HG02852 (cell line): ENCODE measurements at regions not wholly inside any gene's neighbourhood (a gene's known extent, or its start where the extent isn't known, plus 50 kb on each side); places are given as distances from the start of the nearest gene placed in this dataset.
"Not testable (repeated sequence)": the region's sequence is repeated elsewhere in the genome, so short reads cannot be mapped to it uniquely, and the experiment has no call there.

Experiments
- ATAC-seq: cut with Tn5 transposase; IDR thresholded peaks from one replicate; pipeline ENCODE4 v1.9.1; 2021; ENCODE audit warnings: mild to moderate bottlenecking, moderate library complexity; ENCODE audit not compliant: unreplicated experiment

GRCh38 chr12:9342614-9343353, 134.6 kb upstream of the PZP start:
- ATAC-seq = no peak

- ATAC-seq = no peak
Observed at GRCh38 chr12:9341260-9341585, 133.0 kb upstream of the PZP start.

GRCh38 chr12:9340422-9341259, 132.4 kb upstream of the PZP start:
- ATAC-seq = no peak

- no peak for ATAC-seq
Observed at GRCh38 chr12:9337656-9338055, 129.5 kb upstream of the PZP start.

- ATAC-seq = not testable (repeated sequence)
Observed at GRCh38 chr12:9336375-9337011, 128.3 kb upstream of the PZP start.

- no peak for ATAC-seq
Observed at GRCh38 chr12:9335867-9336266, 127.7 kb upstream of the PZP start.

DNA sequence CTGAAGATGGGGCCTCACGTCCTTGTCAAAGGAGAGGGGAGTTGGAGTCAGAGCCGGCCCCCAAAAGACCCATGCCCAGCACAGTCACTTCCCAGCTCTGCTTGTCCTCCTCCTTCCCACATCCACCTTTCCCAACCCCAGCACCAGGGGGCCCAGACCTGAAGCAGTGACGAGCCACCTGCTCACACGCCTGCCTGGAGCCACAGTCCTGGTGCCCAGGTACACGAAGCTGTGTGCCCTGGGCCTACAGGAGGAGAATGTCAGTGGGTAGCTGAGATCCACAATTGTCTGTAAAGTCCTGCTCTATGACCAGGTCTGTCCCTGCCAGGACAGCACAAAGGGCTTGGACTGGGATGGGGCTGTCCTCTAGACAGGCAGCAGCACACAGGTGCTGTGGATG, 126.8 kb upstream of the PZP start:
- no peak for ATAC-seq

DNA sequence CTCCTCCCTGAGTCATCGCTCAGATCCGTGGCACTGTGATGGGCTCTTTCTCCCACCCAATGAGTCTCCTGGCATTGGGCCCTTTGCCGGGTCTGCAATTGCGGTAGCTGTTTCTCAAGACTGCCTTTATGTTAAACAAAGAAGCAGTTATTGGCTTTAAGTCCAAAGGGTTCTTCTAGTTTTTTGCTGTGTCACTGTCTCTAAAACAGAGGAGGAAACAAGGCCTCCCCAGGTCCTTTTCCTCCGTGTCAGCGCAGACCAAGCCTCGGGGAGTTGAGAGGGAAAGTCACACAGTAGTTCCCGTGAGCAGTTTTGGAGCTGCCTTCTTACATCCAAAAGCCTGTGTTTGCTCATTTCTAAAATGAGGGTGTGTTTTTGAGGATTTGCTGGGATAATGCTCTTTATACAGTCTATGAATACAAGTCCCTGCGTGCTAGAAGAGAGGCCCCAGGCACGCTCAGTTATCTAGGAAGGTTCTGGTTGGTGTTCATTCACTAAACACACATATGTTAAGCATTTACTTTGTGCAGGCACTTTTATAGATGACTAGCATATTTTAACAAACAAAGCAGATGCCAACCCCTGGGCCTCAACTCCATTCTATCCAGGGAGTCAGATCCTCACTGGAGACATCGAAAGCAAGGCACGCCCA, 126.0 kb upstream of the PZP start:
- ATAC-seq = no peak

- no peak for ATAC-seq
Observed at GRCh38 chr12:9333161-9333560, 125.0 kb upstream of the PZP start.

DNA sequence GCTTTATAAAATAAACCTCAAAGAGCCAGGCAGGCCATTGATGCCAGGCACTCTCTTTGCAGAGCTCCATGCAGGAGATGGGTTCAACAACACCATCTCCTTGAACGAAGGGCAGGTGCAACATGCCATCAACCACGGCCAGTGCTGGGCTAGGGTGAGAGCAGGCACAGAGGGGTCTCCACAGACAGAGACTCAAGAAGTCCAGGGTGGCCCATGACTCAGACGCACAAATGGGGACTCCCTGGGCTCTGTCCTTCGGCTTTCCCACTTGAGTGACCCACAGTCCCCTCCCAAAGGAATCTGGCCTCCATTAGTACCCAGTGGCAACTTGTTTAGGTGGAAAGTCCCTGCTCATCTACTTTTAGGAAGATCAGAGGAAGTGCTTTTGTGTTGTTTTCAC, 124.4 kb upstream of the PZP start:
- no peak for ATAC-seq

- no peak for ATAC-seq
Observed at GRCh38 chr12:9331218-9331626, 123.0 kb upstream of the PZP start.

GRCh38 chr12:9329019-9329418, 120.8 kb upstream of the PZP start:
- no peak for ATAC-seq

- no peak for ATAC-seq
Observed at GRCh38 chr12:9328065-9328464, 119.9 kb upstream of the PZP start.

DNA sequence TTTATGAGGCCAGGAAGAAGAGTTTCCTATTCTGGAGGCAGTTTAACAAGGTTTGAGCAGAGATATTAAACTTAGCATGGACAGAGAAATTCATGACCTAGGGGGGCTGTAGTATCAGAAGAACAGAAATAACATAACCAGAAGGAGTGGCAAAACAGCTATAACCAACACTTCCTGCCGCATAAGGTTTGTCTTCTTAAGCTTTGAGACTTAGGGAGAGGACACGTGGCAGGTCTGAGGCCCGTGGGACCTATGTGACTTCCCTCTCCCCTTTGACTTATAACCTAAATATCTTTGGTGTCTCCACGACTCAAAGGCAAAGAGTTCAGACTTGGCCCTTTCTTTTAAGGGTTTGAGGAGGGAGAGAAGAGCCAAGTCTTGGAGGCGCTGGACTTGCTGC, 119.1 kb upstream of the PZP start:
- no peak for ATAC-seq

- not testable (repeated sequence) for ATAC-seq
Observed at GRCh38 chr12:9326849-9327248, 118.7 kb upstream of the PZP start.

DNA sequence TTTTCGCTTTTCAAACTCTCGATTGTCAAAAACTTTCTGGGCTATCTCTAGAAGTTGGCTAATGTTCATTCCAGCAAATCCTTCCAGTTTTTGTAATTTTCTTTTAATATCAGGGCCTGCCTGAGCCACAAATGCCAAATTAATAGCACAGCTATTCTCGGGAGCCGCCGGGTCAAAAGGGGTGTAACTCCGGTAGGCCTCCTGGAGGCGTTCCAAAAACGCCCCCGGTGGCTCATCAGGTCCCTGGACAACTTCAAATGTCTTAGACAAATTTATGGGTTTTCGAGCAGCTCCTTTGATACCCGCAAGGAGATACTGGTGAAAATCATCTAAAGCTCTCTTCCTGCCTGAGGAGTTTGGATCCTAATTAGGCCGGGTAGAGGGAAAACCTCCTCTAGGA, 117.9 kb upstream of the PZP start:
- no peak for ATAC-seq

DNA sequence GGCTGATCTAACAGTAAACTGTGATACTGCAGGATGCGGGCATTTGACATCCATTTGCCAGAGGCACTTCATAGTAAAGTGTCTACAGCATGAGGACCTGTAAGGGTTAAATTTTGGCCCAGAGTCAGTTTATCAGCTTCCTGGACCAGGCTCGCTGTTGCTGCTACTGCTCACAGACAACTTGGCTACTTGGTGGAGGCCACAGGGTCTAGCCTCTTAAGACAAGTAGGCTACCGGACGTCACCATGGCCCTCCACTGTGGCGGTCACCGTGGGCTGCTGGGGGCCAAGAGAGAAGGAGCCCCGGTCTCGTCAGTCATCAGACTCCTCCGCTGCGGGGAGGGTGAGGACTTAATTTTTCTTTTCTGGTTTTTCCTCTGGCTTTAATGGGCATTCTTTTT, 117.3 kb upstream of the PZP start:
- no peak for ATAC-seq

GRCh38 chr12:9324782-9325181, 116.6 kb upstream of the PZP start:
- no peak for ATAC-seq

GRCh38 chr12:9323144-9323681, 115.0 kb upstream of the PZP start:
- ATAC-seq = no peak

GRCh38 chr12:9319842-9320173, 111.6 kb upstream of the PZP start:
- ATAC-seq = peak; percentile 62
